GM10266 (cell line): ENCODE measurements at regions not wholly inside any gene's neighbourhood (a gene's known extent, or its start where the extent isn't known, plus 50 kb on each side); places are given as distances from the start of the nearest gene placed in this dataset.

Source experiments
- DNase-seq: peaks from one replicate; pipeline ENCODE4 v3.0.0; 2012; ENCODE audit errors: extremely low spot score
- CTCF ChIP-seq: IDR thresholded peaks from 2 replicates; pipeline ENCODE4 v1.5.1; 2012; ENCODE audit warnings: mild to moderate bottlenecking, low read depth; ENCODE audit not compliant: control insufficient read depth, insufficient read depth; ENCODE audit errors: missing control alignments

- no peak for DNase-seq
- TF ChIP-seq CTCF, result no peak
These were observed 1088.0 kb downstream of the SORCS1 start for GRCh38 chr10:106076496-106076895.

DNA sequence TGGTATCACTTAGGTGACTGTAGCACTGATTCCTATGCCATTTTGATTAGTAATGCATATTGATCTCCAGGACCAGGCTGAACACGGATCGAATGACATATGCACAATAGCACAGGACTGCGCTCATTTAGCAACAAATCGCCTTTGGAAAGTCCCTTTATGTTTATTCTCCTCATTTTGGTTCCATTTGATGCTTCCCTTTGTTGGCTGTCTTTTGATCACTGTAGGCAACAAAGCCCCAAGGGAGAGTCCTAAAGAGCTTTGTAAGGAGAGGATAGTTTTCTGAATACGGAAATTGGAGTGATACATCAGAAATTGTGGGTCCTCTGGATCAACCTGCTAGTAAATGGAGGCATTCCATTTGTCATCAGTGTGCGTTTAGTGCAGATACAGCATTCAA is 1111.4 kb downstream of the SORCS1 start:
- no peak for TF ChIP-seq CTCF
- DNase-seq, result no peak

DNA sequence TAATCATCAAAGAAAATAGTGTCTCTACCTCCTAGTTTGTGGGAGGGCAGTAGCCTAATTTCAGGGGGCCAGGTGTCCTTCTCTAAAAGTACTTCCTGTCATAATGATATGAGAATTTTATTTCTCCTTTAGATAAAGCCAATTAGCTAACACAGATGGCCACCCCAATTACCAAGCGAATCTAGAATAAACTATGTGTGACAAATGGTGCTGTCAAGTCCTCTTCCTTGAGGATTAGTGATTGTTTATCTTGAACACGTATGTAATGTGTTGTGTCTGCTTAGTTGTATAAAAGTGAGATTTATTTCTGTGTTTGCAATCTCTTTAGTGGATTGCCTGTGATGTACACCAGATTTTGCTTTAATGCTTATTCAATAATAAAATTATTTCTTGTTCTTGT is 1120.0 kb downstream of the SORCS1 start:
- no peak for DNase-seq
- TF ChIP-seq CTCF, result no peak

GRCh38 chr10:106043863-106044262 is 1120.6 kb downstream of the SORCS1 start:
- TF ChIP-seq CTCF, result no peak

GRCh38 chr10:106038246-106038645 is 1126.3 kb downstream of the SORCS1 start:
- TF ChIP-seq CTCF, result no peak
- DNase-seq, result no peak

More at GRCh38 chr10:106043863-106044262, 1120.6 kb downstream of the SORCS1 start:
- no peak for DNase-seq

DNA sequence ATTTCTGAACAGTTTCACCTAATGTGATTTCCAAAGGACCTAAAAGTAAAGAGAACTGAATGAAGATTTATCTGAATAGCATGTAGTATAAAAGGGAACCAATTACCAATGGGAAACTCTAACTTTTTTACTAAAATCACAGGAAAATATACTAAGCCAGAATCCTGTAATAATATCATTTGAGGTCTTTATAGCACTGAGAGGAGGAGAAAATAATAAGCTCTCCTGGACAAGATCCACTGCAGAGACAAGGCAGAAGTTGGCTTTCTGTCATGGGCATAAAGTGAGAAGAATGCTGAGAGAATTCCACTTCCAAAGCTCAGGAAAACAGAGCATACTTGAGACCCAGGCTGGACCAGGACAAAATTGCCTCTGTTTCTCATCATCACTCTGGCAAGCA is 1131.4 kb downstream of the SORCS1 start:
- TF ChIP-seq CTCF, result no peak
- no peak for DNase-seq

- no peak for TF ChIP-seq CTCF
- DNase-seq, result no peak
These were observed 1132.0 kb downstream of the SORCS1 start for GRCh38 chr10:106032450-106033002.
